ENCODE measurements at regions not wholly inside any gene's neighbourhood (a gene's known extent, or its start where the extent isn't known, plus 50 kb on each side); places are given as distances from the start of the nearest gene placed in this dataset.

DNA sequence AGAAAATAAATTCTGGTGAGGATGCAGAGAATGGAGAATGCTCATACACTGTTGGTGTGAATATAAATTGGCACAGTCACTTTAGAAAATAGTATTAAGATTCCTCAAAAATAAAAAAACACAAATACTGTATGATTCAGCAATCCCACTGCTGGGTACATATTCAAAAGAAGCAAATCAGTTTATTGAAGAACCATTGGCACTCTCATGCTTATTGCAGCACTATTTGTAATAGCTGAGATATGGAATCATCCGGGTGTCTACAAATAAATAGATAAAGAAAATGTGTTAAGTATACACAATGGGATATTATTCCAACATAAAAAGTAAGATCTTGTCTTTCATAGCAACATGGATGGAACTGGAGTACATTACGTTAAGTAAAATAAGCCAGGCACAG, 579.4 kb upstream of the SEL1L start:
- ChIA-PET POLR2A (no interaction called here), CTCF (no interaction called here)
- TF ChIP-seq SIN3A (IDR thresholded peaks at IDR 0.05; ENCODE audit: borderline replicate concordance, insufficient read depth, low read depth, low read length) (no peak), TCF7L2 (IDR thresholded peaks at IDR 0.05; ENCODE audit: low read depth, low read length) (no peak), POLR2AphosphoS5 (IDR thresholded peaks at IDR 0.05; ENCODE audit: low read depth, low read length) (no peak)
- TF ChIP-seq, protein P1, sequence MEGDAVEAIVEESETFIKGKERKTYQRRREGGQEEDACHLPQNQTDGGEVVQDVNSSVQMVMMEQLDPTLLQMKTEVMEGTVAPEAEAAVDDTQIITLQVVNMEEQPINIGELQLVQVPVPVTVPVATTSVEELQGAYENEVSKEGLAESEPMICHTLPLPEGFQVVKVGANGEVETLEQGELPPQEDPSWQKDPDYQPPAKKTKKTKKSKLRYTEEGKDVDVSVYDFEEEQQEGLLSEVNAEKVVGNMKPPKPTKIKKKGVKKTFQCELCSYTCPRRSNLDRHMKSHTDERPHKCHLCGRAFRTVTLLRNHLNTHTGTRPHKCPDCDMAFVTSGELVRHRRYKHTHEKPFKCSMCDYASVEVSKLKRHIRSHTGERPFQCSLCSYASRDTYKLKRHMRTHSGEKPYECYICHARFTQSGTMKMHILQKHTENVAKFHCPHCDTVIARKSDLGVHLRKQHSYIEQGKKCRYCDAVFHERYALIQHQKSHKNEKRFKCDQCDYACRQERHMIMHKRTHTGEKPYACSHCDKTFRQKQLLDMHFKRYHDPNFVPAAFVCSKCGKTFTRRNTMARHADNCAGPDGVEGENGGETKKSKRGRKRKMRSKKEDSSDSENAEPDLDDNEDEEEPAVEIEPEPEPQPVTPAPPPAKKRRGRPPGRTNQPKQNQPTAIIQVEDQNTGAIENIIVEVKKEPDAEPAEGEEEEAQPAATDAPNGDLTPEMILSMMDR (IDR thresholded peaks at IDR 0.05): no peak
- TF ChIP-seq, protein P2, sequence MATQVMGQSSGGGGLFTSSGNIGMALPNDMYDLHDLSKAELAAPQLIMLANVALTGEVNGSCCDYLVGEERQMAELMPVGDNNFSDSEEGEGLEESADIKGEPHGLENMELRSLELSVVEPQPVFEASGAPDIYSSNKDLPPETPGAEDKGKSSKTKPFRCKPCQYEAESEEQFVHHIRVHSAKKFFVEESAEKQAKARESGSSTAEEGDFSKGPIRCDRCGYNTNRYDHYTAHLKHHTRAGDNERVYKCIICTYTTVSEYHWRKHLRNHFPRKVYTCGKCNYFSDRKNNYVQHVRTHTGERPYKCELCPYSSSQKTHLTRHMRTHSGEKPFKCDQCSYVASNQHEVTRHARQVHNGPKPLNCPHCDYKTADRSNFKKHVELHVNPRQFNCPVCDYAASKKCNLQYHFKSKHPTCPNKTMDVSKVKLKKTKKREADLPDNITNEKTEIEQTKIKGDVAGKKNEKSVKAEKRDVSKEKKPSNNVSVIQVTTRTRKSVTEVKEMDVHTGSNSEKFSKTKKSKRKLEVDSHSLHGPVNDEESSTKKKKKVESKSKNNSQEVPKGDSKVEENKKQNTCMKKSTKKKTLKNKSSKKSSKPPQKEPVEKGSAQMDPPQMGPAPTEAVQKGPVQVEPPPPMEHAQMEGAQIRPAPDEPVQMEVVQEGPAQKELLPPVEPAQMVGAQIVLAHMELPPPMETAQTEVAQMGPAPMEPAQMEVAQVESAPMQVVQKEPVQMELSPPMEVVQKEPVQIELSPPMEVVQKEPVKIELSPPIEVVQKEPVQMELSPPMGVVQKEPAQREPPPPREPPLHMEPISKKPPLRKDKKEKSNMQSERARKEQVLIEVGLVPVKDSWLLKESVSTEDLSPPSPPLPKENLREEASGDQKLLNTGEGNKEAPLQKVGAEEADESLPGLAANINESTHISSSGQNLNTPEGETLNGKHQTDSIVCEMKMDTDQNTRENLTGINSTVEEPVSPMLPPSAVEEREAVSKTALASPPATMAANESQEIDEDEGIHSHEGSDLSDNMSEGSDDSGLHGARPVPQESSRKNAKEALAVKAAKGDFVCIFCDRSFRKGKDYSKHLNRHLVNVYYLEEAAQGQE (IDR thresholded peaks at IDR 0.05; ENCODE audit: insufficient read depth in 1 of 2, low read depth in 2 of 2, low read length in 1 of 2): no peak
- no peak overlapping the region for H3K4me3 ChIP-seq (ENCODE audit: low read depth in 2 of 2, low read length in 2 of 2)
- in situ Hi-C loops (cut with HindIII; ENCODE audit: low pct_unique_long_range_greater_than_20kb, low sequenced_read_pairs): no loop called here
- no peak overlapping the region for H3K27ac ChIP-seq (ENCODE audit: low read length)
- intact Hi-C loops (cut with micrococcal nuclease; ENCODE audit: unreplicated experiment): no loop called here
- H3K27me3 ChIP-seq (ENCODE audit: control insufficient read depth, insufficient read depth, low read length): no peaks in the 10 kb centered on the region
- no peaks in the 10 kb centered on the region for H3K36me3 ChIP-seq (ENCODE audit: control insufficient read depth, insufficient read depth, low read length)
- no peaks in the 10 kb centered on the region for H3K9me3 ChIP-seq (ENCODE audit: control insufficient read depth, insufficient read depth, low read depth, low read length)
- BruUV-seq (replicated peaks): no TSS peak
- no peak for DNase-seq (ENCODE audit: low read depth, low spot score)
- ATAC-seq: no peak
- no peaks in the 10 kb centered on the region for H3K4me1 ChIP-seq (ENCODE audit: control insufficient read depth, insufficient read depth, low read length)

DNA sequence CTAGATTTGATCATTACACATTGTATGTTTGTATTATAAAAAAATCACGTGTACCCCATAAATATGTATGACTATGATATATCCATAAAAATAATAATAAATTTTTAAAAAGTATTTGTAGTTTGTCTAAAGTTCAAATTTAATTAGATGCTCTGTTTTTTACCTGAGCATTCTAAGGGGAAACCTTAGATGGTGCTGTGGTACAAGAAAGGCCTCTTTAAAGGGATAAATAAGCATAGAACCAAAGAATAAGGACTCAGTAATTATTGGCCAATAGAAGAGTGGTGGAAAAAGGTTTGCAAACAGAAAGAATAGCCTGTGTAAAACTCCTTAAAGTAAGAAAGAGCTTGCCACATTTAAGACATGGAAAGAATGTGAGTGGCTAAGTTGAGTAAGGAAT, 580.1 kb upstream of the SEL1L start:
- H3K4me1 ChIP-seq (ENCODE audit: control insufficient read depth, insufficient read depth, low read length): no peaks in the 10 kb centered on the region
- intact Hi-C loops (cut with micrococcal nuclease; ENCODE audit: unreplicated experiment) (no loop called here), in situ Hi-C loops (cut with HindIII; ENCODE audit: low pct_unique_long_range_greater_than_20kb, low sequenced_read_pairs) (no loop called here)
- no peaks in the 10 kb centered on the region for H3K36me3 ChIP-seq (ENCODE audit: control insufficient read depth, insufficient read depth, low read length)
- no peaks in the 10 kb centered on the region for H3K27me3 ChIP-seq (ENCODE audit: control insufficient read depth, insufficient read depth, low read length)
- H3K9me3 ChIP-seq (ENCODE audit: control insufficient read depth, insufficient read depth, low read depth, low read length): no peaks in the 10 kb centered on the region
- ATAC-seq (no peak), DNase-seq (ENCODE audit: low read depth, low spot score) (no peak)
- TF ChIP-seq, protein P2 (IDR thresholded peaks at IDR 0.05; ENCODE audit: insufficient read depth in 1 of 2, low read depth in 2 of 2, low read length in 1 of 2): no peak
- TF ChIP-seq TCF7L2 (IDR thresholded peaks at IDR 0.05; ENCODE audit: low read depth, low read length) (no peak), SIN3A (IDR thresholded peaks at IDR 0.05; ENCODE audit: borderline replicate concordance, insufficient read depth, low read depth, low read length) (no peak), POLR2AphosphoS5 (IDR thresholded peaks at IDR 0.05; ENCODE audit: low read depth, low read length) (no peak)
- TF ChIP-seq, protein P1 (IDR thresholded peaks at IDR 0.05): no peak
- no peak overlapping the region for H3K27ac ChIP-seq (ENCODE audit: low read length)
- no TSS peak for BruUV-seq (replicated peaks)
- POLR2A ChIA-PET: no interaction called here
- no peak overlapping the region for H3K4me3 ChIP-seq (ENCODE audit: low read depth in 2 of 2, low read length in 2 of 2)
- CTCF ChIA-PET: no interaction called here
